ENCODE measurements at regions not wholly inside any gene's neighbourhood (a gene's known extent, or its start where the extent isn't known, plus 50 kb on each side); places are given as distances from the start of the nearest gene placed in this dataset.

DNA sequence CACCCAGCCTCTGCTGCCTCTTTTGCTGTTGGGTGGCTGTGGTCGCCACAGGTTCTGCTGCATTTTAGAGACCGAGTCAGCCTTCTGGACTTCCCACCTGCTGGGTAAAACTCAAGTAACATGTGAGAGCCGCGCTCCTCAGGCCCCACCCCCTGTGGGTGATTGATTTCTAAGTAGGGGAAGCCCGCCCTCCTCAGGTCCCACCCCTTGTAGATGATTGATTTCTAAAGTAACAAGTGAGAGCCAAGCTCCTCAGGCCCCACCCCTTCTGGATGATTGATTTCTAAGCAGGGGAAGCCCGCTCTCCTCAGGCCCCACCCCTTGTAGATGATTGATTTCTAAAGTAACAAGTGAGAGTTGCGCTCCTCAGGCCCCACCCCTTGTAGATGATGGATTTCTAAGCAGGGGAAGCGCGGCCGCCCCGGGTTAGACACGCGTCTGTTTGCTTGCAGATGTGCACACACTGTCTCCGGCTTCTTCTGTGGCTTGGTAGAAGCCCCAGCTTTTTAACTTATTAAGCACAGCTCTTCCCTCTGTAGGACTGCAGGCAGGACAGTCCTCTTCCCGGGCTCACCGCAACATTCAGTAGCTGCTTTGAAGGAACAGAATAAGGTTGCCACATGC is 83.4 kb downstream of the FAM43A start:
- DNase-seq = peak; percentile 92

DNA sequence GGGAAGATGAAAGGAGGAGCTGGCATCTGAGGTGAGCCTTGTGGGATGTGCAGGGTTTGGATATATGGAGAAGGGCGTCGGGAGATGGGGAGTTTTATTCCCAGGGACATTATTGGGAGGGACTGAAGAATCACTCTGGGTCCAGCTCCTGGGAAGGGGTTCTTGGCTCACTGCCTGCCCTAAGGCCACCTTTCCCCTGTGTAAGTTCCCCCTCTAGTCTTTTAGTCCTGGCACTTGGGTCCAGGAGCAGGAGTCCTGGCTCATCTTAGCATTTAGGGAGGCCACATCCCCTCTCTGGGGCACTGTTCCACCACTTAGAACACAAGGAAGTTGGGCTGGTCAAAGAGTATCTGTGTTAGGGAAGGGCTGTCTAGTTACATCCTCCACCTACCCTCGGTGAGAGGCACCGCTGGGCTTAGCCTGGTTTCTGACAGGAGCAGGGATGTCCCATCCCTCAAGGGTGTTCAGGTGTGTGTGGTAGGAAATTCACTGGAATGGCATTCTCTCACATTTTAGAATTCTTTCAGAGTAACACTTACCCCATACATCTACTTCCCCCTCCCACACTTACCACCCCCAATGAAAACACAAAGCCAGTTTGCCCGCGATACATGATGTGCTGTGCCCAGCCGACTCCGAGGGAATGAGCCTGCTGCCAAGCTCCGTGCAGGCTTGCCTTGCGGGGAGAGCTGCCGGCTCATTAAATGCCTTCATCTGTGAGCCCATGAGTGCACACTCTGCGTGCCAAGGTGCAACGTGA is 86.7 kb downstream of the FAM43A start:
- no peak for DNase-seq

DNA sequence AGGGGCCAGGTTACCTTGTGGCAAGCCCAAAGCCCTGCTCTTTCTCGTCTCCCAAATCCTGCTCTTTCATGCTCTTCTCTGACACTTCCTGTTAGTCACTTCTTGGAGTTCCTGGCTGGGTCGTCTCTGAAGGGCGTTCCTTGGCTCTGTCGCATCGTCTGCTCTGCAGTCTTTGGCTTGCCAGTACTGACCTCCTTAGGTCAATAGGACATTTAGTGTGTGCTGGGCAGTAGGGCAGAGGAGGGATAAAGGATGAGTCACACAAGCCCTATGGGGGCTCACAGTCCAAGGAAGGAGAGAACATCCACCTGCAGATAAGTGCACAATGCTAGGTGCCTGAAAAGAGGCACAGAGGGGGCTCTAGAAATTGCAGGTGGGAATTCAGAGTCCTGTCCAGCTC is 87.5 kb downstream of the FAM43A start:
- no peak for DNase-seq

DNA sequence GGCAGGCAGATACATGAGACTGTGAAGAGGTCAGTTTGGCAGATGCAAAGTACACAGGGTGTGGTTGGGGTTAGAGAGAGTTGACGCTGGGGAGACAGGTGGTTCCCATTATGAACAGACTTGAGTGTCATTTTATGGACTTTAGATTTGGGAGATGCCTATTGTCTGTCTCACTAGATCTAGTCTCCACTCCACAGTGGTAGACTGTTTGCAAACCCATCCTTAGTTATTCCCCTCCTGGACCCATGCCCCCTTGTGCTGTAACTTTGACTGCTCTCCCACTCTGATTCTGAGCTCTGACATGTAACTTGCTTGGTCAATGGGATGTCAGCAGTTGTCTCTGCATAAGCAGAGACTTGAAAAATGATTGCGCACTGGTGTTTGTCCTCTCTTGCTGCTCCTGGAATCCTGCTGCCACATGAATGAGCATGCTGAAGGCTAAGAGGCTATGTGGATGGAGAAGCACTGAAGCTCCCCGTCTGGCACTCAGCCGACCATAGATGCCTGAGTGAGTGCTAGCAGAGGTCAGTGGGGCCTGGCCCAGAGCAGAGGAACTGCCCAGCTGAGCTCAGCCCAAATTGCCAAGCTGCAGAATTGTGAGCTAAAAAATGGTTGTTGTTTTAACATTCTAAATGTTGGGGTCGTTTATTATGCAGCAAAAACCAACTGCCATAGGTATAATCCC is 88.2 kb downstream of the FAM43A start:
- DNase-seq = no peak

DNA sequence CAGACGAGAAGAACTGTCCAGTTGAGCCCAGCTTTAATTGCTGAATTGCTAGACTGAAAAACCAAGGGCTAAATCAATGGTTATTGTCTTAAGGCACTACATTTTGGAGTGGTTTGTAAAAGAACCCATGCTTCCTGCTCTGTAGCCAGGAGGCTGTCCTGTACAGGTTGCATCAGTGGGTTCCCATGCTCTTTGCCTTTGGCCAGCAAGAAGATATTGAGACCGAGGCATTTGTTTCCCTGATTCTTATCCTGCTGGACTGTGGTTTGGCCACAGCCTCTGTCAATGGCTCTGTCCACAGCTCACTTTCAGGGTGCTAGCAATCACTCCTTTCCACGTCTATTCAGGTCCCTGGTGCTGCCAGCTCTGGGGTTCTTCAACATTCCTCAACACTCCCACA is 89.6 kb downstream of the FAM43A start:
- no peak for DNase-seq

DNA sequence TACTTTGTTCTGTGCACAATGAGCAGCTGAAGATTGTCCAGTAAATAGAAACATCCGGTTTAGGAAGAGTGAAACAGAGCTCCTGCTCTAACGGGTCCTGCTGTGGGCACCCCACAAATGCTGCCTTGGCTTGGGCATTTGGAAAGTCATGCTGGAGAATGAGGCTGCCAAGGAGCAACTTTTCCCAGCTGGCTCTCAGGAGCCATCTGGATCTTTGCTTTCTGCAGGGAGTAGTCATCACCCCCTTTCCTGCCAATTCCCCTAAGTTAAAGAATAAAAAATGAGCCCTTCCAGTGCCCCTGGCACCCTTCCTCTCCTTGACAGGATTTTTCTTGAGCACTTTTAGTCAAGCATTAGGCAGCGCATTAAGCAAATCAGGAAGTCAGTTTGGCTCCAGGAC is 90.0 kb downstream of the FAM43A start:
- no peak for DNase-seq

DNA sequence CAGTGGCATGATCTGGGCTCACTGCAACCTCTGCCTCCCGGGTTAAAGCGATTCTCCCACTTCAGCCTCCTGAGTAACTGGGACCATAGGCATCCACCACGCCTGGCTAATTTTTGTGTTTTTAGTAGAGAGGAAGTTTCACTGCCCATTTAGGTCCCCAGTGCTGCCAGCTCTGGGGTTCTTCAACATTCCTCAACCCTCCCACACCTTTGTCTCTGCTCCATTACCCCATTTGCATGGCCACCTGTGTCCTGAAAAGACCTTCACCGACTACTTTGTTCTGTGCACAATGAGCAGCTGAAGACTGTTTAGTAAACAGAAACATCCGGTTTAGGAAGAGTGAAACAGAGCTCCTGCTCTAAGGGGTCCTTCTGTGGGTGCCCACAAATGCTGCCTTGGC is 92.0 kb downstream of the FAM43A start:
- DNase-seq = no peak

DNA sequence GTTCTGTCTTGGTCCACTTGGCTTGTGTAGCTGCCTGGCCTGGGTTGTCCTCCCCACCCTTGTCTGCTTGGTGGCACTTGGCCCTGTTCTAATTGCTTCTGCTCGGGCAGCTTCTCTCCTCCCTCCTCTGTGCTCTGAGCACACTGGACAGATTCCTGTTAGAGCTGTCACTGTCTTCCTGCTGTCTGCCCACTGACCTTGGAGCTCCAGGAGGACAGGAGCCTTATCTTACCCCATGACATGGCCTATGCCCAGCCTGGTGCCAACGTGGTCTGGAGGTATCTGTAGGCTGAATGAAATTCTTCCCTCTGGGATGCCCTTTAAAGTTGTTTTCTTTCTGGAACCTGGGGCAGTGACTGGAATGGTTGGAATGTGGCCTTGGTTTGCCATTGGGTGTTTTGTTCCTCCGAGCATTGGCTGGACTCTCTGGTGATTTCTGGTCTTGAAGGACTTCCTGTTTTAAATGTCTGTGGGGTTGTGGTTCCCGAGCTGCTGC is 94.1 kb downstream of the FAM43A start:
- DNase-seq = peak; percentile 9

DNA sequence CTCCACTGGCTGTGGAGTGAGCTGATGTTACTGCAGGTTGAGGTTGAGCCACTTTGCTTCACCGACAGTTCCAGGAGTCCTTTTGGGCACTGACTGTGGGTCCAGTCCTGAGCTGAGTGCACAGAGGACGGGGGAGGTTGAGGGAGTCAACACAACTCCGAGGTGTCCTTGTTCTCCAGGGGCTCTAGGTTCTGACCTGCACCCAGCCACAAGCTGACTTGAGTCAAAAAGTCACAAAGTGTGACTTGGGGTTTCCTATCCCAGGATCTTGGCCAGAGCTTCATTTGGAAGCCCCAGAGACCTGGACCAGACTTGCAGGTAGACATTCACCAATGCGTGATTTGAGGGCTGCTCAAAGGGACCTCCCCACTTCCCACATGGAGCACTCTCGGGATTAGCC is 95.0 kb downstream of the FAM43A start:
- no peak for DNase-seq

DNA sequence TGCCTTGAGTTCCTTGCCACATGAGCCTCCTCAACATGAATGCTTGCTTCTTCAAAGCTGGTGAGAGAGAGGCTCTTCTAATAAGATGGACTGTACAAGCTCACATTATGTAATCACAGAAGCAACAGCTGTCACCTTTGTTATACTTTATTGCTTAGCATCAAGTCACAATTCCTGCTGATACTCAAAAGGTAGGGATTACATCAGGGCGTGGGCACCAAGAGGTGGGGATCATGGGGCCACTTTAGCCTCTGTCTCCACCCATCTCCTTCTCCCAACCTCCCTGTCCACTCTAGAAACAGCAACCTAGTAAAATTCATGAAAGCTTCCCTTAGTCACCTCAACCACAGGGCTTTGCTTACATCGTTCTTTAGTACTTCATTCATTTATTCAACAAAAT is 95.9 kb downstream of the FAM43A start:
- no peak for DNase-seq

DNA sequence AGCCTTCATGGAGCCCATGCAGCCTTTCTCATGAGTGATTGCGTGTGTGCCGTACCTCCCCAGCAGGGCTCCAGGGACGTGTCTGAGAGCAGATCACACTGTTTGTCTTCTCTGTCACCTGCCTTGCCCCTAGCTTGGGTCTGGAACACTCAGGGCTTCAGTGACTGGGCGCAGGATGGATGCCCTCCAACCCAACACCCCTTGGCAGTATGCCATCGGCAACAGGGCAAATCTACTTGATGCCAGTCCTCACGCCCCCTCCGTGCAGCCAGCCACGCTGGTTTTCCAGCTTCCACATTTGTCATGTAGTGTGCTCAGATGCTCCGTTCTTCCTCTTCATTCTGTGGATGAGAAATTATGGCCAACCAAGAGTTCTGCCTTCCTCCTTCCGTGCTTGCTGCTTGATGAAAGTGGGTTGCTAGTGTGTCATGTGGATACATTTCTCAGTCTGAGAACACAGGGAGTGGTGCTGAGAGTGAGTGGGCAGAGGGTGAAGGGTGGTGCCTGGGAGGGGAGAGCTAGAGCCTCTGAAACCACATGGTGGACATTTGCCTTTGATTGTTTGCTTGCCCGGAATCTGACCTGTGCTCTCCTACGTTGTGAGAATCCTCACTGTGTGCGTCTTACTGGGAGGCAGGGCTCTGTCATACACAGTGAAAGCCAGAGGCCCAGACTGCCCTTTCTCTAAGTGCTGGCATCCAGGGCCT is 97.2 kb downstream of the FAM43A start:
- DNase-seq = no peak

DNA sequence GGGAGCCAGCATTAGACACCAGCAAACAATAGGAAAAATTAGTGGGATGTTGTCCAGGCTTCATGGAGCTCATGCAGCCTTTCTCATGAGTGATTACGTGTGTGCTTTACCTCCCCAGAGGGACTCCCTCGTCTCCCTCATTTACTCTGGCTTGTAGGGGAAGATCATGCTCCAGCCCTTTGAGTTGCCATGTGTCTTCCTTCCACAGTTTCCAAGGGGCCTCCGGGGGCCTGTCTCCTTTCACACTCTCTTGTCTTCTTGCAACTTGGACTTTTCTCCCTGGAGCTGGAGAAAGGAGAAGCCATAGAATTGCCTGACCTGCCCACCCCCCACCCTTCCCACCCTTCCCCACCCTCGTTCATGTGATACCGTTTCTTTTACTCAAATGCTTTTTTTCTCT is 98.7 kb downstream of the FAM43A start:
- DNase-seq = no peak

DNA sequence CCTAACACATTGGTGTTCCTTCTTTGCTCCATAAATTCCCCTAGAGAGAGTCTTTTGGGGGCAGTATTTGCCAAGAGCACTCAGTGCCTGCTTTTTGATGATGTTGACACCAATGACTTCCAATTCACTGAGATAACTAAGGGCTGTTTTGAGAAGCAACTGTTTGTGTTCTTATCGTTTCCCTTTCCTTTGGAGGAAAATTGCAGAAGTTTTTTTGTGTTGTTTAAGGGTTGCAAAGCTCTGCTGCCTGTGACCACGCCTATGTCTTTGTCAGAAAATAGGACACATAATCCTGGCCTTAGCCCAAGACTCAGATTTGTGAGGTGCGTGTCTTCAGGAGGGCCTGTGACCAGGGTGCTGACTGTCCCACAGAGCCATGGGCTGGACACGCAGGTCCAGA is 99.6 kb downstream of the FAM43A start:
- no peak for DNase-seq

DNA sequence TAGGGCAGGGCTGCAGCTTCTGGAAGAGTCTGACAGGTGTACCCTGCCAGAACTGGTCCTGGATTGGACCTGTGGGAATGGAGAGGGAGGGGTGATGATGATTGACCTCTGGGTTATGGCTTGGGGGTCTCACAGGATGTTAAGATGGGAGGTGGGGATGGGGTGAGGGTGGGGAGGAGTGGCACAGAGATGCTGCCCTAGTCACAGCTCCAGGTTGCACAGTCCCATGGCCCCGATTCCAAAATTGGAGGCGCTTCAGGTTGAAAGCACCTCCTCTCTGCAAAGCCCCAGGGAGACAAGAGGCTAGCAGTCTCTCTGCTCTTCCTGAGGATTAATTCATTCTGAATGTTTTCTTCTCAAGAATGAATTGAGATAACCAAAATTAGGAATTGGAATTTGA is 101.4 kb downstream of the FAM43A start:
- no peak for DNase-seq

DNA sequence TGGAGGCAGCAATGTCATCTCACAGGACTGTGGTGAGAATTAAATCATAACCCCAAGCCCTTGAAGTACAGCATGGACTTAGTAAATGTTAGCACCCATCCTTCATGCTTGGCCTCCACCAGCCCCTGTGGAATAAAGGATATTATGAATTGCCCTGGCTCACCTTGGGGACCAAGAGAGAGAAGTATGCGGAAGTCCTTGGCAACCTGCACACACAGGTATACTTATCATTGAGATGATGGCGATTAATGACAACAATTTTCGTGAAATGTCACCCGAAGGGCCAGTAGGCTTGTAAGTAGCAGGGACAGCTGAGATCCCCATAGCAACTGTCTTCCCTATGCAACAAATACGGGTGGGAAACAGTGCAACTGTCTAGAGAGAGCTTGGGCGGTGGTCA is 102.0 kb downstream of the FAM43A start:
- DNase-seq = peak; percentile 30

DNA sequence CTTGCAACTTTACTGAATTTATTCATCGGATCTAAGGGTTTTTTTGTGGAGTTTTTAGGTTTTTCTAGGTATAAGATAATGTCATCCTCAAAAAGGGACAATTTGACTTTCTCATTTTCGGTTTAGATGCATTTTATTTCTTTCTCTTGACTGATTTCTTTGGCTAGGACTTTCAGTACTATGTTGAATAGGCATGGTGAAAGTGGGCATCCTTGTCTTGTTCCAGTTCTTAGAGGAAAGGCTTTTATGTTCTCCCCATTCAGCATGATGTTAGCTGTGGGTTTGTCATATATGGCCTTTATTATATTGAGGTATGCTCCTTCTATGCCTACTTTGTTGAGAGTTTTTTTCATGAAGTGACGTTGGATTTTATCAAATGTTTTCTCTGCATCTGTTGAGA is 106.7 kb downstream of the FAM43A start:
- no peak for DNase-seq

DNA sequence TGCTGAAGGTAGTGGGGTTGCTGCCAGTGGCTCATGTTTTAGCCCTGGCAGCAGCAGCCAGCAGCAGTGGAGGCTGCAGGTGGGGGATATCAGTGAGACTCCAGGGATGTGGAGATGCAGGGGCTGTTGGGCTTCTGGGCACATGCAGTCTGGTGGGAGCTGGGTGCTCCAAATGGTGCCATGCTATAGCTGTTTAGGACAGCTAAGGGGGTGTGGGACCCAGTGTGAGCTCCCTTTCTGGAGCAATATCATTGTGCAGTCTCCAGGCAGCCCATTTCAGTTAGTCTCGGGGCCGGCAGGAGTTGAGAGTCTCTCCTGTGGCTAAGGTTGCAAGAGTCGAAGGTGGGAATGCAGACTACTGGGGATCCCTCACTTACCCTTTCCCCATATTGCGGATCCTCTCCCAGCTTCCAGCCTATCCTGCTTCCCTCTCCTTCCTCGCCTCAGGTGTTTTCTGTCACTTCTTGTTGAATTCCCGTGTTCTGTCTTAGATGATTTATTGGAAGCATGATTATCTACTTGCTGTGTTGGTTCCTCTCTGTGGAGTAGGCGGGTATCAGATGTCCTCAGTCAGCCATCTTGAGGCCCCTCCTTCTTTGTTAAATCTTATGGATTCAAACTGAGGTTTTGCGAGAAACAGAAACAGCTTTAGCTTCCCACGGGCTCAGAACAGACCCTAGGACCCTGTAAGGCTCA is 112.0 kb downstream of the FAM43A start:
- no peak for DNase-seq

DNA sequence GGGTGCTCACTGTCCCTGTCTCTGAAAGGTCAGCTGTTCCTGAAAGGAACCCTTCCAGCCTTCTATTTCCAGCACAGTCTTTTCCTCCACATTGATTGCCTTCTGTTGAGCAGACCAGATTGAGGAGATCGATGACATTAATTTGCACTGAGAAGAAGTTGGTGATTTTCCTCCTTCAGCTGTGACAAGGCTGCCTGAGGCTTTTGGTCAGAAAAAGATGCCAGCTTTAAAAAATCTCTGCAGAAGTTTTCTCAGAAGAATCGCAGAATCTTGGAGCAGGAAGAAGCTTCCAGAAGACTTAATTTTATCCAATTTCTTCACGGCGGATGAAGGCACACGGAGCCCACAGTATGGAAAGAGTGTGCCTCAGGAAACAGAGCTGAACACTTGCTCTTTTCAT is 112.8 kb downstream of the FAM43A start:
- DNase-seq = no peak

DNA sequence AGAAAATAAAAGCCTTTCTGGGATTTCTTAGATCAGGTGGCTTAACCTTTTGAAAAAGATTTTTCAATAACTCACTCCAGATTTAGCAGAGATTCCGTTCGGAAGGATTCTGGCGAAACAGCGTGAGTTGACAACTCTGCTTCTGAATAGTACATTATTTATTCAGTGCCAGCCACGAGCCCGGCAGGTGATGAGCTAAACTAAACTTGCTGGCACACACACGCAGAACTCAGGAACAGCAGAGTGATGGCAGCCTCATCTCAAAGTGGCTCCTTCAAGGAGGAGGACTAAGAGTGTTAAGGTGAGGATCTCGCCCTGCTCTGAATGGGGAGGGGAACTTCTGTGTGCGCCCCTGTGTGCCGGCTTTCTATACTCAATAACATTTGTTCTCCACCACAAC is 114.3 kb downstream of the FAM43A start:
- DNase-seq = no peak

DNA sequence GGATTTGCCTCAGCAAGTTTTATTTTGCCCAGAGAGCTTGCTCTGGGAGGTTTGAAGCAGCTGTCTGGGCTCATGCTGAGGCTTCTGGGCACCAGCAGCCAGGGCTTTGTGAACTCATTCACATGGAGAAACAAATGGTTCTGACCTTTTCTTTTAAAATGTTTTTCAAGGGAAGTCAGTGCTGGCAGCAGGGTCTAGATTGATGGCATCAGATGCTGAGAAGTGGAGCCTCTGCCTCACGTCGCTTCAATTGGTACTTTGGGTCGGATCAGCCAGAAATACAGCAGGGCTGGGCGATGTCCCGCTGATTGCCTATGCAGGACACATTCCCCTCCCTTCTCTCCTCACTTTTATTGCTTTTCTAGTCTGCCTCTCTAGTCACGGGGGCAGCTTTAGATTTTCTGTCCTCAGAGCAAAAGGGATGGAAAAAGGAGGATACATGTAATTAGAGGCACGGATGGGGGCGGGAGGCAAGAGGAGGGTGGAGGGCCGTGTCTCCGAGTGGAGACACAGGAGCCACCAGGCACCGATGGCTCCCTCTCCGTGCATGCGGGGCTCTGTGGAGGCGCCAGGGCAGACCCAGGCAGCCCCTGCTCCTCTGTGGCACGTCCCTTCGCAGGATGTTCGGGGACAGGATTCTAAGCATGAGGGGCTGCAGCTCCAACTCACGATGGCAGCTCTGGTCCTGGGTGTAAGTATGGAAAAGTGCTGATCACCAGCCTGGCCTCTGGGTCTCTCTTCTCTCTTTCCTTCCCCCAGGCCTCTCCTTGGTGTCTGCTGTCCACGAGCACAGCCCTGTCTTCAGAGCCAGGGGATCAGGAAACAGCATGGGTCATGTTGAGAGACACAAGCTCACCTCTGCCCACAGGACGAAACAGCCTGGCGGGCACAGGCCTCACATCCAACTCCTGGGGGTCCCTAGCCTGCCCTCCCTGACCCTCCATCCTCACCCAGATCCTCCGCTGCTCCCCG is 116.1 kb downstream of the FAM43A start:
- no peak for DNase-seq

DNA sequence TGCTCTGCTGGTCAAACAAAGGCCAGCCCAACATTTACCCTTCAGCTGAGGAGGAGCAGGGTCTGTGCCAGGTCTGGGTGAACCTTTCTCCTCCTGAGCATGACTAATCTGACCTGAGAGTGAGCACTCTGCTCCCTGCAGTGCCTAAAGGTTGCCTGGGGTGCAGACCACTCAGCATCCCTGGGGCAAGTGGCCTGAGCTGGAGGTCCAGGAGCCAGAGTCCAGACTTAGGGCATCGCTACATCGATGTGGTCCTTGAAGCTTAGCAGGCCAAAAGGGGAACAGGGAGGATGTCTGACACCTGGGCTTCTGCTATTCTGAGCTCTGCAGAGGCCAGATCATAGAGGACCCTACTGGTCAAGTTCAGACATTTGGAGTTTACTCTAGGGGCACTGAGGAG is 119.1 kb downstream of the FAM43A start:
- no peak for DNase-seq

DNA sequence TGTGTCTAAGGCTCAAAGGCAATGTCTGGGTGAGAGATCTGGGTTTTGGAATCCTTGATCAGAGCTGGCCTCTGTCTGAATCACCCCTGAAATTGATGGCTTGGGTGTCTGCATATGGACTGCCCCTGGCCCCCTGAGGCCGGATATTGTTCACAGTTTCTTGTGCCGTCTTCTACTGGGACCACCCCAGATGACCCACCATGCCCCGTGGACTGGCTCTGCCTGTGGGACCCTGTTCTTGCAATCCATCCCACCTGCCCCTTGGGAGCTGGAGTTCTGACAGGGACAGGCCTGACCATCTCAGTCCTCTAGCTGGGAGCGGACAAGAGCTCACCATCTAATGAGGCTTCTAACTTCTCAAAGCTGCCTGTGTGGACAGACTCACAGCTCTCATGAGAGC is 119.9 kb downstream of the FAM43A start:
- no peak for DNase-seq
